Neural cell (in vitro differentiated cells): ENCODE measurements at regions not wholly inside any gene's neighbourhood (a gene's known extent, or its start where the extent isn't known, plus 50 kb on each side); places are given as distances from the start of the nearest gene placed in this dataset.

Experiments used
- H2AFZ ChIP-seq: fragments of 200-600, 300-800 bp; sonication (generic), shearing (Covaris generic); 2 replicates; pipeline ENCODE4 v1.6.0; 2014; ENCODE audit warnings: low read depth, mild to moderate bottlenecking, antibody characterized with exemption, low read length, moderate library complexity
- H3F3A ChIP-seq: fragments of 200-600 bp; shearing (Covaris generic); 2 replicates; pipeline ENCODE4 v1.6.1; 2016; ENCODE audit warnings: mild to moderate bottlenecking, moderate library complexity, mixed read lengths, antibody characterized with exemption, low read length; ENCODE audit not compliant: insufficient read depth, poor library complexity, severe bottlenecking
- H3K27ac ChIP-seq: fragments of 200-600, 300-800 bp; sonication (generic), shearing (Covaris generic); 2 replicates; pipeline ENCODE4 v1.5.1; 2014; ENCODE audit warnings: mild to moderate bottlenecking, low read length, moderate library complexity
- H3K27me3 ChIP-seq: fragments of 300-800, 200-600 bp; sonication (generic), shearing (Covaris generic); 2 replicates; pipeline ENCODE4 v1.6.0; 2014; ENCODE audit warnings: mild to moderate bottlenecking, low read depth, low read length, moderate library complexity; ENCODE audit not compliant: insufficient read depth
- H3K36me3 ChIP-seq: fragments of 300-800, 200-600 bp; sonication (generic), shearing (Covaris generic); 2 replicates; pipeline ENCODE4 v1.5.1; 2014; ENCODE audit warnings: mild to moderate bottlenecking, antibody characterized with exemption, low read length, moderate library complexity; ENCODE audit not compliant: insufficient read depth
- H3K4me2 ChIP-seq: fragments of 300-800, 200-600 bp; sonication (generic), shearing (Covaris generic); 2 replicates; pipeline ENCODE4 v1.6.0; 2014; ENCODE audit warnings: mild to moderate bottlenecking, low read length
- H3K4me3 ChIP-seq: fragments of 300-800, 200-600 bp; sonication (generic), shearing (Covaris generic); 2 replicates; pipeline ENCODE4 v1.5.1; 2014; ENCODE audit warnings: mild to moderate bottlenecking, low read length, moderate library complexity
- H3K79me2 ChIP-seq: fragments of 200-600 bp; shearing (Covaris generic); replicated peaks from 2 replicates; pipeline ENCODE4 v1.6.0; 2014; ENCODE audit warnings: mild to moderate bottlenecking, low read length, moderate library complexity; ENCODE audit not compliant: insufficient read depth
- H3K9ac ChIP-seq: fragments of 300-800, 200-600 bp; sonication (generic), shearing (Covaris generic); 2 replicates; pipeline ENCODE4 v1.6.1; 2016; ENCODE audit warnings: mild to moderate bottlenecking, low read length, mixed read lengths
- H3K9me2 ChIP-seq: fragments of 200-600 bp; shearing (Covaris generic); 2 replicates; pipeline ENCODE4 v1.6.1; 2016; ENCODE audit warnings: mild to moderate bottlenecking, low read length, mixed read lengths; ENCODE audit not compliant: insufficient read depth
- H3K9me3 ChIP-seq: fragments of 200-600, 300-800 bp; sonication (generic), shearing (Covaris generic); 2 replicates; pipeline ENCODE4 v1.6.1; 2016; ENCODE audit warnings: mild to moderate bottlenecking, mixed run types, low read length, moderate library complexity, mixed read lengths
- H4K20me1 ChIP-seq: fragments of 200-600 bp; shearing (Covaris generic); 2 replicates; pipeline ENCODE4 v1.6.1; 2016; ENCODE audit warnings: mild to moderate bottlenecking, mixed run types; ENCODE audit not compliant: insufficient read depth
- CTCF ChIP-seq: fragments of 450-650 bp; IDR thresholded peaks from 2 replicates; pipeline ENCODE4 v1.5.1; 2014; ENCODE audit warnings: antibody characterized with exemption, mild to moderate bottlenecking, moderate library complexity; ENCODE audit not compliant: poor library complexity, severe bottlenecking
- EP300 ChIP-seq: fragments of 450-650 bp; conservative IDR thresholded peaks from 2 replicates; pipeline ENCODE4 v1.6.1; 2014; ENCODE audit warnings: antibody characterized with exemption, mild to moderate bottlenecking, moderate library complexity; ENCODE audit not compliant: poor library complexity, severe bottlenecking
- EZH2 ChIP-seq: fragments of 200-600, 300-800 bp; shearing (Covaris generic), sonication (generic); IDR thresholded peaks from 2 replicates; pipeline ENCODE4 v1.6.1; 2014; ENCODE audit warnings: antibody characterized with exemption, low read length, borderline replicate concordance, mild to moderate bottlenecking; ENCODE audit not compliant: insufficient read depth, poor library complexity, severe bottlenecking
- MXI1 ChIP-seq: fragments of 450-650 bp; conservative IDR thresholded peaks from 2 replicates; pipeline ENCODE4 v1.6.1; 2014; ENCODE audit warnings: antibody characterized with exemption, mild to moderate bottlenecking; ENCODE audit not compliant: poor library complexity, severe bottlenecking
- POLR2AphosphoS5 ChIP-seq: IDR thresholded peaks from 2 replicates; pipeline ENCODE4 v1.6.1; 2012
- RAD21 ChIP-seq: fragments of 450-650 bp; conservative IDR thresholded peaks from 2 replicates; pipeline ENCODE4 v1.6.1; 2014; ENCODE audit warnings: antibody characterized with exemption, mild to moderate bottlenecking, moderate library complexity
- REST ChIP-seq: IDR thresholded peaks from 2 replicates; pipeline ENCODE4 v1.6.1; 2012; ENCODE audit warnings: borderline replicate concordance
- SMC3 ChIP-seq: fragments of 450-650 bp; conservative IDR thresholded peaks from 2 replicates; pipeline ENCODE4 v1.6.1; 2014; ENCODE audit warnings: antibody characterized with exemption, mild to moderate bottlenecking, moderate library complexity; ENCODE audit not compliant: poor library complexity
- TAF1 ChIP-seq: IDR thresholded peaks from 2 replicates; pipeline ENCODE4 v1.6.1; 2012; ENCODE audit warnings: low read depth

GRCh38 chr13:90360785-90361184, 986.7 kb upstream of the MIR17HG start:
- Histone ChIP-seq H3K9me2 (no peaks in the 10 kb centered on the region), H3F3A (no peaks in the 10 kb centered on the region), H3K27me3 (no peaks in the 10 kb centered on the region), H3K9me3 (no peaks in the 10 kb centered on the region), H3K27ac (no peak overlapping the region), H3K79me2 (no peaks in the 10 kb centered on the region), H3K36me3 (no peaks in the 10 kb centered on the region), H3K4me2 (no peak overlapping the region), H3K4me3 (no peak overlapping the region), H4K20me1 (no peaks in the 10 kb centered on the region), H2AFZ (no peak overlapping the region), H3K9ac (no peak overlapping the region)
- no peak for TF ChIP-seq EZH2
- TF ChIP-seq MXI1: no peak
- TF ChIP-seq TAF1: no peak
- no peak for TF ChIP-seq EP300
- no peak for TF ChIP-seq SMC3
- no peak for TF ChIP-seq CTCF
- no peak for TF ChIP-seq REST
- no peak for TF ChIP-seq POLR2AphosphoS5
- no peak for TF ChIP-seq RAD21

GRCh38 chr13:90362707-90363106, 984.8 kb upstream of the MIR17HG start:
- Histone ChIP-seq H3K4me3 (no peak overlapping the region), H3K4me2 (no peak overlapping the region), H2AFZ (no peak overlapping the region), H3K36me3 (no peaks in the 10 kb centered on the region), H4K20me1 (no peaks in the 10 kb centered on the region), H3K9me2 (no peaks in the 10 kb centered on the region), H3K27me3 (no peaks in the 10 kb centered on the region), H3F3A (no peaks in the 10 kb centered on the region), H3K9me3 (no peaks in the 10 kb centered on the region), H3K79me2 (no peaks in the 10 kb centered on the region), H3K27ac (no peak overlapping the region), H3K9ac (no peak overlapping the region)
- TF ChIP-seq EP300 (no peak), POLR2AphosphoS5 (no peak), REST (no peak), RAD21 (no peak), MXI1 (no peak), EZH2 (no peak), CTCF (no peak), TAF1 (no peak), SMC3 (no peak)
